Limb (tissue), 2 donors: ENCODE measurements at regions not wholly inside any gene's neighbourhood (a gene's known extent, or its start where the extent isn't known, plus 50 kb on each side); places are given as distances from the start of the nearest gene placed in this dataset.

Experiments used
- DNase-seq, 2 donors: peaks; one replicate each; pipeline ENCODE4 v3.0.0-alpha.2; 2016; ENCODE audit errors: extremely low spot score in 2 of 2

DNA sequence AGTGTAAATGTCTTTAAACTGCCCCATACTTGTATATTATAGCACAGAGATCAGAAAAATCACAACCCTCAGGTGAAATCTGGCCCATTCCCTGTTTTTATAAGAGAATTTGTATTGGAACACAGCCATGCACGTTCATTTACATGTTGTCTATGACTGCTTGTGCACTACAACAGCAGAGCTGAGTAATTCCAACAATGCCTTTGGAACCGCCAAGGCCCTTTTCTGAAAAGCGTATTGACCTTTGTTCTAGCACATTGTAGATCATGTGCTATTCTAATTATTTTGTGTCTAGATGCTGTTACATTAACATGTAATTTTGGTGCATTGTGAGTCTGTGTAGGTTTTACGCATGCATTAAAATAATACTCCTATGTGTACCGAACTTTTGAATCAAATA lies 339.6 kb downstream of the CHRM3 start:
- DNase-seq, result no peak

DNA sequence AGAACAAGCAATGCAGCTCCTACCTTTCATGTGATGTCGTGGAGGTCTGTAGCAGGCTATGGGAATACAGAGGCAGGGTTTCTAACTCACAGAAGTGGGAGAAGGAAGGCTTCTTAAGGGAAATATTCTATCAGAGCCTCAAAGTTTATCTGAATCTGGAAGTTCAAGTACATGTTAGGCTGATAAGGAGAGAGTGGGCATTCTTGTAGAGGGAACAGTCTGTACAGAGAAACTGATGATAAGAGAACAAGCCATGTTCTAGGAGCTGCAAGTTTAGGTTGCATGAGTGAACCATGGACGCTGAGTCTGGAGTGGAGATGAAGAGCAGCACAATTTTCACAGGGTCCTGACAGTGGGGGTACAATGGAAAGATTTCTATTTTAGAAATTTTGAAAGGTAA lies 344.0 kb downstream of the CHRM3 start:
- DNase-seq, result no peak

DNA sequence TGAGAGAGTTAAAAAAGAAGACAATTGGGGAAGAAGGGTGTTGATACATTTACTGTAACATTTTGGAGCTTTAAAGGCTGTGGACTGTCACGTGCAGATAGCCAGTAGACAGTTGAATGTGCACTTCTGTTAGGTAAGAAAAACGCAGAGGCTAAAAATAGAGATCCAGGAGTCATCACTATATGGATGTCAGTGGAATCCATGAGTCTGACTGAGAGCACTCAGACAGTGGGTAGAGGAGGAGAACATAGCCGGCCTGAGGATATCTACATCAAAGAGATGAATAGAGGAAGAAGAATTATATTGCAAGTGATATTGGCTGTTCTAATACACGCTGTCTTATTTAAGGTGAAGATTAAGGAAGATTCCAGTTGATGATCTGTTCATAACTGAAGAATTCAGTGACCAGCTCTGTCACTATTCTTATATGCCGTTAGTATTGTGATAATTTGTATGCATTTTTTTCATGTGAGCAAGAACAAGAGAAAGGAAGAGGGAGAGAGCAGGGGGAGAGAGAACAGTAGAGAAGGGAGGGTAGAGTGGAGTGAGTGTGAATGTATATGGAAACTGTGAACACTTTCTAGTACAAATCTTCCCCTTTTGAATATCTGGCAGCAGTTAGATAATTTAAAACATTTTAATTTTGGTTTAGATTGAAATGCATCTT lies 344.8 kb downstream of the CHRM3 start:
- DNase-seq, result no peak

DNA sequence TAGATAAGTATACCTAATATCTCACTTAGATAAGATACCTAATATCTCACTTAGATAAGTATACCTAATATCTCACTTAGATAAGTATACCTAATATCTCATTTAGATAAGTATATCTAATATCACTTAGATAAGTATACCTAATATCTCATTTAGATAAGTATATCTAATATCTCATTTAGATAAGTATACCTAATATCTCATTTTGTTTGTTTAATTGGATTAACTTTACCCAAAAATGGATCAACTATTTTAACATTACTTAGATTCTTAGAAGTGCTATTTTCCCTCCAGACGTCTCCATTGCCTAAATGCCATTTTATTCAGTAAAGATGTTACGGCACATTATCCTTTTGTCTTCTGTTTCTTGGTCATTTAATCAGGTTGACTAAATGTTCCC lies 346.4 kb downstream of the CHRM3 start:
- no peak for DNase-seq

DNA sequence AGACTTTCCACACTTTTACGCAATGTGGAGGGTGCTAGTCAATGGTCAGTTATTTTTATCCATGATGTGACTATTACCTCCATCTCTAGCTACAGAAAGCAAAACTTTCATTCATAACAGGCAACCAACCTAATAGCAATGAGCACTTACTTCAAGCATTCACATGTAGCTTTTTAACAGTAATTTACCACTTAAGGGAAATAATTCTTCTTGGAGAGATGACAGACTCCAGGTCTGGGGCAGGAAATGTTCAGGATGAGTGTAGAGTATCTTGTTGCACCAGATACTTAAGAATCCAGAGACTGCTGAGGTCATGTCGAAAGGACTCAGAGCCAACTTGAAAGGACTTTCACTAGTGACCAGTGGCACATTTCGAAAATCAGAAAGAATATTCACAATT lies 347.6 kb downstream of the CHRM3 start:
- DNase-seq, result no peak

DNA sequence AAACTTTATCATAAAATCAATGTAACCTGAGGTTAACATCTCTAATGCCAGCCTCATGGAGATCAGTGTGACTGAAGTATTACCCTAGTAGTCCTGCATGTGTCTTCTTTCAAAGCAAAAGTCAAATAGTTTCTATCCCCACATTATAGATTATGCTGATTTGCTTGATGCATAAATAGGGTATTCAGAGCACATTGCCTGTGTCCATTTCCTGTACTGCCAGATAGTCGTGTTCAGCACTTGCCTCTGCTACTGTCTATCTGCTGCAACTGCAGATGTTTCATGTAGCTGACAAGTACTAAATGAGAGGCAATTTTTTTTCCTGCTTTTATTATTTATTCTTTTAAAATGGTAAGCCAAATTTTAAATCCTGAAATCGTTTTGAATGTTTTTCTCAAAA lies 348.7 kb downstream of the CHRM3 start:
- DNase-seq, result no peak

DNA sequence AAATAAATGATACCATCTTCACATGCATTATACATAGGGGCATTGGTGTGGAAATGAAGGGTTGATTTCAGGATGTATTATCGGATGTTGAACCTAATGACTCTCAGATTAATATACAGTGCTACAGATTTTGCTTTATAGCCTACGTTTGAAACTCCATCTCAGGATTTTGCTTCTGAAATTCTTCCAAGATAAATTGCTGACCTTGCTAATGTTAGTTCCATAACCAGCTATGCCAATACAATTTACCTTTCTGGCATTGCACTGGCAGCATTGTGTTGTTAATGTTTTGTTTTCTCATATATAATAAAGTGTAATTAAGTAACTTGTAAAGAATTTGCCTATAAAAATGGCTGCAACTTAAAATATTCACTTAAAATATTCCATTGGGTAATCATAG lies 350.1 kb downstream of the CHRM3 start:
- no peak for DNase-seq

DNA sequence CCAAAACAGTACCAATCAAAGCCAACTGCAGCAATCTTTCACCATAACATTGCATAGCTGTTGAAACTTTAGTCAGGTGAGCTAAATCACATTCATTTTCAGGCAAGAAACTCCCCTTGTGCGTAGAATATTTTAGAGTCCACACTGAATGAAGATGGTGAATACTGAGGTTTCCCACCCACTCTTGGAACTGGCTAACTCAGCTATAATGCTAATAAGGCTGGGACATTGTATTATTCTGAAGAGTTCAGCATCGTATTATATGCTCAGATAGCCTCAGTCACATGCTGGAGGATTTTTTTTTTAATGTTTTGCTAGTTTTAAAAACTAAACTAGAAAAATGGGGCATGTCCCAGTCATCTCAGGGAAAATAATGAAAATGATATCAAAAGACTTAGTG lies 352.3 kb upstream of the FMN2 start:
- DNase-seq, result no peak

DNA sequence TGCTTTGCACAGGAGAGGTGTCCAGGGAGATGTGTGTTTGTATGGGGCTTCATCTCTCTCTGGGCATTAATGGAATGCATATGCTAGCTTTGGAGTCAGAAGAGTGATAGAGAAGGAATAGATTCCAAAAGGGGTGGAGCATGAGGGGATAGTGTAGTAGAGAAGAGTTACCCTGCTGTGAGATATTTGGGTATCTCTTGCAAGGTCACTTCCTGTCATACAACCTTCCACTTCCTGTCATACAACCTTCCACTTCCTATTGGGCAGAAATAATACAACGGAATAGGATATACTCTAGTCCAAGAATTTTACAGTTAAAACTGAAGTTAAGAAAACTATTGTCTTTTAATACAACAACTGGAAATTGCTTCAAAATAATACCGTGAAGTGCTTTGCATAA lies 351.8 kb upstream of the FMN2 start:
- no peak for DNase-seq

DNA sequence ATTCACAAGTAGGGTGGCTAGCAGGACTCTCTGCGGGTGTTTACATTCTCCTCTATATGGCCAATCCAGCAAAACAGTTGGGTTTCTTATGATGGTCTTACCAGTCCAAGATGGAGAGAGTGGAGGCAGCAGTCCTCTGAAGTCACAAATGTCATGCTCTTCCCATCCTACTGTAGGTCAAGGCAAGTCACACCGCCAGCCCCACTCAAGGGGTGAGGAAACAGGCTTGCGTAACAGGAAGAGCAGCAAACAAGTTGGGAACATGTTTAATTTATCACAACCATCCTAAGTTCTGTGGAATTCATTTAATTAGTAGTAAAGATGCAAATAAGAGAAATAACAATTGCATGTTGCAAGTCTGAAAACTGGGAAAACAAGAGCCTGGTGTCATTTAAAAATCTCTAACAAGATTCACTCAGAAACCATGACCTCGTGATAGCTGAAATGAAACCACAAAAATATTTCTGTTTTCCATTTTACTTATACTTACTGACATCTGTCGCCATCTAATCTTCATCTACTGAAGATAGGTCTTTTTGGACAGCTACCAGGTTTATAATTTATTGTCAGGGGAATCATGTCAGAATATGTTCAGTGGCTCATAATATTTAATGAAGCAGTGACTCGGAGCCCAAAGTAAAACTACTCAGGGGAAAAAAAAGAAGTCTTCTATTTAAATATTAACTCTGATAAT lies 349.1 kb upstream of the FMN2 start:
- no peak for DNase-seq

DNA sequence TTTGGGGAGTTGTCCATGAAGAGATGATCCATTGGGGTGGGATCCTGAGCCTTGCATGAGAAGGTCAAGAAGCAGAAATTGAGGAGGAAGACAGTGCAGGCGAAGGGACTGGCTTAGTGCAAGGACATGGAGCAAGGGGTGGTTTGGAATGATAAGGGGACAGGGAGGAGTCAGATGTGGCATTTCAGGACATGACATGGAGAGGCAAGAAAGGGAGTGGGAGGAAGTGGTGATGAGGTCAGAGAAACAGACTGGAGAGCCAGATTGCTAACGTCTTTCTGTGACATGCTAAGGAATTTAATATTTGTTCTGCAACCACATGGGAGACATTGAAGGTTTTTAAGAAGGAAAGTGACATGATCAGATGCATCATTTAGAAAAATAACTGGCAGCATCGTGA lies 346.8 kb upstream of the FMN2 start:
- DNase-seq, result no peak

DNA sequence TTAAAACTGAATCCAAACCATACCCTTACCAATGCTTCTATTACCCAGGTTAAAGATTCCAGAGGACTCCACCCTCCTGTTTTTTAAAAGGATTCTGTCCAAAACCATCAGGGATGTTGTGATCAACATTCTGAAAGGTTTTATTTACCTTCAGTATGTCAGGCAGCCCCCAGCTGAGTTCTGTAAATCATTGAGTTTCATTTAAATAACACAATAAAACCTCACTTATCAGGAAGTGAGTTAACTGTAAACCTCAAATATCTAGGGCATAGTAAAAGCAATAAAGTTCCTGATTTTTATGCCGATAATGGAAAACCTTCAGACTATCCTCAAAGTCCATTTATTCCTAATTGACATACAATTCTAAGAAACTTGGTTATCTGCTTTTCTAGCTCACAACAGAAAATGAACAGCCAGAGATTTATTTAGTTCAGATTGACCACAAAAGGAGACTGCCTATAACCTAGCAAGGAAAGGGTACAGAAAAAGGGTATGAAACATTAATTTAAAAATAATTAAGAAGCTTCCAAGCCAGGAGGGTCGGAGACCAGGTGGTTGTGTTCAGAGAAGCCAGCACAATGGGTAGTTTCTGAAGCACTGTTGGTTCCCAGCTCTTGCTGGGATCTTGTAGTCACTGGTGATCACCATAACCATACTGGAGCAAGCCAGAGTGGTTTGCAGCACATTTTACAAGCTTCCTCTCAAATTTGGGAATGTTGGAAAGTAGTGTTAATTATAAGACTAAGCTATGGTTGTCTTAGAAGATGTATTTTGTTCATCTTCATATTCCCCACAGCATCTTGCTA lies 336.4 kb upstream of the FMN2 start:
- no peak for DNase-seq

DNA sequence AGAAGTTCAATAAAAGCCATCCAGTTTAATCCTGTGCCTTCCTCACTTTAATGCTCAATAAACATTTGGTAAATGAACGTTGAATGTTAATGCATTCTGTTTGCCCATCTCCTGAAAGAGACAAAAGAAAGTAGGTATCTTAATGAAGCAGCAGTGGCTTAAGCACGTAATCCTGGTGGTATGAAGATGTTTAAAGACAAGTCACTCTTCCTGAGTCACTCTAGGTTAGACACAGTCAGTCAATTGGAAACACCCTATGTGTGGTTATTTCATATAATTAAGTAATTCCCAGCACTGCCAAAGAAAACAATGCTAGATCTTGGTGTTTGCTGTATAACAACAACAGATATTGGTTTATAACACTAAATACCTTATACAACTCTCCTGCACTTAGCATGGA lies 334.0 kb upstream of the FMN2 start:
- DNase-seq, result no peak

DNA sequence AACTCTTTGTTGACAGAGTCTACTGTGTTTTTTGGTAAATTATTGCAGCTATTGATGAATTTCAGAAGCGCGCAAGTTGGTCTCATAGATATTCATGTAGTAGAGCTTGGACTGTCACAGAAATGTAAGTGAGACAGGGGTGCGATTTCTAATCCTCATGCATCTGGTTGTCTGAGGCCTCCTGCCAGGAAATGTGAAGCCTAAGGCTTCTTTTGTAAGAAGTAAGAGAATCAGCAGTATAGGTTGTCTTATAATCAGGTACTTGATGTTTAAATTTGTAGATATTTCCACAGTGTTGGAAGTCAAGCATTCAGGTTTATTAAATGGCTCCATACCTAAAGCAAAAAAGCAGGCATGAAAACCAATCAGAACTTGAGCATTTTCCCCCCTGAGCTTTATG lies 332.9 kb upstream of the FMN2 start:
- no peak for DNase-seq

DNA sequence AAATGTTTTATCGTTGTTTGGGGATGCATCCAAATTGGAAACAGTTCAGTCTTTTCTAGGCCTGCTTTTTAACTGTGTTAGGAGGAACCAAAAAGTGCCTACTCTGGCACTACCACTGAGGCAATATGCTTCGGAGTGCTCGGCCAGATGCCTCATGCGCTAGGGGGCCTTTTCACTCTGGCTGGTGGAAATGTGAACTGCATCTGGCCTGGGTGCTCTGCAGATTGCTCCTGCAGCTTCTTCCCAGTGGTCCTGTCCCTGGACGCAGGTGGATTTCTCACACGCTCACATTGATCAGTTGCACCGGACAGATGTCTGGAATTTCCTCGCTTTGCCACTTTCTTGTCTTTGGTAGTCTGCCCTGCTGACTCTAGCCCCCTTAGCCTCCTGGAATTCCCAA lies 330.2 kb upstream of the FMN2 start:
- no peak for DNase-seq

DNA sequence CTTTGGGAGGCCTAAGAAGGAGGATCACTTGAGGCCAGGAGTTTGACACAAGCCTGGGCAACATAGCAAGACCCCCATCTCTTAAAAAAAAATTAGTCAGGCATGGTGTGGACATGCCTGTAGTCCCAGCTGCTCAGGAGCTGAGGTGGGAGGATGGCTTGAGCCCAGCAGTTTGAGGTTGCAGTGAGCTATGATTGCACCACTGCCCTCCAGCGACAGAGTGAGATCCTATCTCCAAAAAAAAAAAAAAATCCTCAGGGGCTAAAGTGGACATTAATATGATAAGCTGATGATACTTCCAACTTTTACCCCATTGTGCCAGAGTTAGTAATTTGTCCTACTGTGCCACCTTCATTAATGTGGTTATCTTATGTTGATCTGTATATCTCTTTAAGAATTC lies 327.8 kb upstream of the FMN2 start:
- no peak for DNase-seq

DNA sequence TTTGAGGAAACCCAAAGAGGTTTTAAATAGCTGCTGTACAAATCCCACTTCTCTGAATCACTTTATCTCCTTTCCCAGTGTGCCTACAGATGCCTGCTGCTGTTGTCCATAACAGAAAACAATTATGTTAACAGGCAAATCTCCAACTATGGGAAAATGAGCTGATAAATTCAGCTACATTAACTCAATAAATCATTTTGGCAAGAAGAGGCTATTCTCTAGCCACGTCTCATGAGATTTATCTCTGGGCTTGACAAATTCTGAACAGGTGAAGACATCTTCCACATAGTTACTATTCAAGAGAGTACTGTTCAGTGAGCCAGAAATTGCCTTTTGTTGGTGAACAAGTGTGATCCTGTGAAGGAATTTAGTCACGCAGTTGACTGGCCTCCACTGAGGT lies 327.1 kb upstream of the FMN2 start:
- no peak for DNase-seq

DNA sequence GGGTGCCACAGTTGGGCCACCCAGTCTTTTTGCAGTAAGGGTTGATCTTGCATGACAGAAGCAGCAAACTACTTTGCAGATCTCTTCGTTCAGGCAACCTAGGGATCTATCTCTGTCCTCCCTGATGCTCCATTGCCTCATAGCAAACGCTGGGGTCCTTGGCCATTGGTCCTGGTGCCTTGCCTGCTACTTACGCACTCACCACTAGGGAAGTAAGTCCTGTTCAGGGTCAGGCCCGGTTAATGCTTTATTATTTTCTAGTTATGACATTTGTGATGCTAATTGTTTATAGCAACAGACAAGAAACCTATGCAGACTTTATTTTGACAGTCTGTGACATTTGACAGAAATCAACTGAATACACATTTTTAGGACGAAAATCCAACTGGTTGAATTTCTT lies 326.5 kb upstream of the FMN2 start:
- no peak for DNase-seq

DNA sequence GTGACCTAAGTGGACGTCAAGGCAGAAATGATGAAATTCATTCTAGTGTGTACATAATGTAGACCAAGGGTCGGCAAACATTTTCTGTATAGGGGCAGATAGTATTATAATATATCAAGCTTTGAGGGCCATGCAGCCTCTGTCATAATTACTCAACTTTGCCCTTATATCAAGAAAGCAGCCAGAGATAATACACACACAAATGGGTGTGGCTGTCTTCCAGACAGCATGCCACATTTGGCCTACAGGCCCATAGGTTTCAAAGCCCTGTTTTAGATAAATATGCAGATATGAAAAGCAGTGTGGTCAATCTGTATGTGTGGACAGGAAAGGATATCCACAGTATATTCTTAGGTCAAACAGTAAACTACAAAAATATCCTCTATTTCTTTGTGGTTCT lies 320.1 kb upstream of the FMN2 start:
- DNase-seq, result no peak

DNA sequence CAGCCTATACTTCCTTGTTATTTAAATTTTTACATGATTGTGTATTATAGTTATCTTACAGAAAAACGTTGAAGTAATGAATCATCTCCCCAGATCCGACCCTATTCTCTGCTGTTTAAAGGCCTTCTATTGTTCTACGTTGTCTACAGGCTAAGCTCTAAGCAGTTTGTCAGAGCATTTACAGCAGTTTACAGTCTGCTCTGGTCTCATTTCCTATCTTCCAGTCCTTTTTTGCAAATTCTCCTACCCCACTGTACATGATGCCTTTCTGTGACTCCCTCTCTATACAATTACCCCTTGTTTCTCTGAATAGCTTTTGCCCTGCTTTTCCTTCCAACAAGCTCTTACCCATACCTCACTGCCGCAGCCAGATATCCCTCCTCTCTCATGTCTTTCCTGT lies 319.2 kb upstream of the FMN2 start:
- no peak for DNase-seq

DNA sequence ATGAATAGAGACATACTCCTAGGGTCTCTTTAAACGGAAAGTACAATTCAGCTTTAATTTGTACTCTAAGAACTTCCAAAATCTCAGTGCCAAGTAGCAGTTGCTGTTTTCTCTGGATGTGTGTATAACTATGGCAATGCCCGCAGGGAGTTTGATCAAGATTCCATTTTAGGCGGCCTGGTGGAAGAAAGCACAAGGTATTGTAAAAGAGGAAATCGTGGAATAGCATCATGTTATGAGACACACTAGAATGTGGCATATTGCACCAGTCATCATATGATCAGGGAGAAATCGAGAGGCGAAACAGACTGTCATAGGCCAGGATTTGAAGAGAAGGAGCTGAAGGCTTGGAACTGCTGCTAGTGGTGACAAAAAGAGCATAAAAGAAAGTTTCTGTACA lies 316.2 kb upstream of the FMN2 start:
- DNase-seq, result no peak

DNA sequence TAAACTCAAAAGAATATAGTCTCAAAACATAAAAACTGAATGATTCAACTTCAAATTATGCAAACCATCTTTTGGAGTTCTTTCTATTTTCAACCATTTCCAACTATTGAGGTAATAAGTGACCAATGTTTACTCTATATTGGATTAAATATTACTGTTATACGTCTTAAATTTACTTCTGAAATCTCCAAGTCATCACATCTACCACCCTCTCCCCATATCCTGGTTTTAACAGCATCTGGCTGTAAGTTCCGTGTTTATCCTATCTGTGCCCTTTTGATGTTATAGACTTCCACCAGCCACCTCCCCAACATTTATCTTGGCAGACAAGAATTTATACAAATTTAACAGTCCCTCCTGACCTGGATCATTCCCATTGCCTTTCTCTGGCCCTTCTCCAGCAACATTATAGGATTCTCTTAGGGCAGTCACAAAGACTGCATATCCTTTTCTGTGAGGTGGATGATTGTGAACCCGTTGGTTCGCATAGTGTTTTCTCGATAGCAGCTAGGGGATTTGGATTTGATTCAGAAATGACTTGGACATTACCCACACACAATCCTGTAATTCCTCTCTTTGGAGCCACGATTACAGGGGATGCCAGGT lies 313.4 kb upstream of the FMN2 start:
- DNase-seq, result no peak
